ENCODE measurements at regions not wholly inside any gene's neighbourhood (a gene's known extent, or its start where the extent isn't known, plus 50 kb on each side); places are given as distances from the start of the nearest gene placed in this dataset.

- no peaks in the 10 kb centered on the region for H3K27me3 ChIP-seq (replicated peaks; ENCODE audit: control insufficient read depth, insufficient read depth, low read length, poor library complexity, severe bottlenecking)
Measured at GRCh38 chr12:128150961-128151360, 116.0 kb upstream of the TMEM132C start.

GRCh38 chr12:128155571-128155970 is 111.4 kb upstream of the TMEM132C start:
- Histone ChIP-seq H3K27ac (ENCODE audit: insufficient read depth, low read length, poor library complexity, severe bottlenecking) (no peak overlapping the region), H3K4me3 (ENCODE audit: insufficient read depth, low read depth, low read length, poor library complexity, severe bottlenecking) (no peak overlapping the region), H3K27me3 (replicated peaks; ENCODE audit: control insufficient read depth, insufficient read depth, low read length, poor library complexity, severe bottlenecking) (no peaks in the 10 kb centered on the region), H3K36me3 (ENCODE audit: control insufficient read depth, insufficient read depth, low read length) (no peaks in the 10 kb centered on the region), H3K4me1 (ENCODE audit: control insufficient read depth, insufficient read depth, low read length, poor library complexity, severe bottlenecking) (no peaks in the 10 kb centered on the region), H3K9me3 (ENCODE audit: control insufficient read depth, low read length) (no peaks in the 10 kb centered on the region)
- no peak for DNase-seq

More at GRCh38 chr12:128150961-128151360, 116.0 kb upstream of the TMEM132C start:
- no peaks in the 10 kb centered on the region for H3K9me3 ChIP-seq (ENCODE audit: control insufficient read depth, low read length)
- H3K4me3 ChIP-seq (ENCODE audit: insufficient read depth, low read depth, low read length, poor library complexity, severe bottlenecking): no peak overlapping the region
- H3K4me1 ChIP-seq (ENCODE audit: control insufficient read depth, insufficient read depth, low read length, poor library complexity, severe bottlenecking): no peaks in the 10 kb centered on the region
- H3K36me3 ChIP-seq (ENCODE audit: control insufficient read depth, insufficient read depth, low read length): no peaks in the 10 kb centered on the region
- no peak for DNase-seq
- H3K27ac ChIP-seq (ENCODE audit: insufficient read depth, low read length, poor library complexity, severe bottlenecking): no peak overlapping the region

- no peaks in the 10 kb centered on the region for H3K4me1 ChIP-seq (ENCODE audit: control insufficient read depth, insufficient read depth, low read length, poor library complexity, severe bottlenecking)
- no peak overlapping the region for H3K4me3 ChIP-seq (ENCODE audit: insufficient read depth, low read depth, low read length, poor library complexity, severe bottlenecking)
- DNase-seq: no peak
- no peaks in the 10 kb centered on the region for H3K9me3 ChIP-seq (ENCODE audit: control insufficient read depth, low read length)
- H3K27me3 ChIP-seq (replicated peaks; ENCODE audit: control insufficient read depth, insufficient read depth, low read length, poor library complexity, severe bottlenecking): no peaks in the 10 kb centered on the region
- H3K27ac ChIP-seq (ENCODE audit: insufficient read depth, low read length, poor library complexity, severe bottlenecking): no peak overlapping the region
- H3K36me3 ChIP-seq (ENCODE audit: control insufficient read depth, insufficient read depth, low read length): no peaks in the 10 kb centered on the region
Measured at GRCh38 chr12:128163086-128163485, 103.9 kb upstream of the TMEM132C start.

- H3K27ac ChIP-seq (ENCODE audit: insufficient read depth, low read length, poor library complexity, severe bottlenecking): no peak overlapping the region
- H3K4me1 ChIP-seq (ENCODE audit: control insufficient read depth, insufficient read depth, low read length, poor library complexity, severe bottlenecking): no peaks in the 10 kb centered on the region
- H3K4me3 ChIP-seq (ENCODE audit: insufficient read depth, low read depth, low read length, poor library complexity, severe bottlenecking): no peak overlapping the region
- no peaks in the 10 kb centered on the region for H3K27me3 ChIP-seq (replicated peaks; ENCODE audit: control insufficient read depth, insufficient read depth, low read length, poor library complexity, severe bottlenecking)
- no peaks in the 10 kb centered on the region for H3K36me3 ChIP-seq (ENCODE audit: control insufficient read depth, insufficient read depth, low read length)
- no peak for DNase-seq
- no peaks in the 10 kb centered on the region for H3K9me3 ChIP-seq (ENCODE audit: control insufficient read depth, low read length)
Measured at GRCh38 chr12:128164533-128164932, 102.4 kb upstream of the TMEM132C start.

GRCh38 chr12:128165387-128165786 is 101.6 kb upstream of the TMEM132C start:
- no peak overlapping the region for H3K27ac ChIP-seq (ENCODE audit: insufficient read depth, low read length, poor library complexity, severe bottlenecking)
- no peaks in the 10 kb centered on the region for H3K4me1 ChIP-seq (ENCODE audit: control insufficient read depth, insufficient read depth, low read length, poor library complexity, severe bottlenecking)
- H3K36me3 ChIP-seq (ENCODE audit: control insufficient read depth, insufficient read depth, low read length): no peaks in the 10 kb centered on the region
- H3K27me3 ChIP-seq (replicated peaks; ENCODE audit: control insufficient read depth, insufficient read depth, low read length, poor library complexity, severe bottlenecking): no peaks in the 10 kb centered on the region
- no peak overlapping the region for H3K4me3 ChIP-seq (ENCODE audit: insufficient read depth, low read depth, low read length, poor library complexity, severe bottlenecking)
- DNase-seq: no peak
- H3K9me3 ChIP-seq (ENCODE audit: control insufficient read depth, low read length): no peaks in the 10 kb centered on the region

GRCh38 chr12:128168273-128168672 is 98.7 kb upstream of the TMEM132C start:
- Histone ChIP-seq H3K27me3 (replicated peaks; ENCODE audit: control insufficient read depth, insufficient read depth, low read length, poor library complexity, severe bottlenecking) (no peaks in the 10 kb centered on the region), H3K4me3 (ENCODE audit: insufficient read depth, low read depth, low read length, poor library complexity, severe bottlenecking) (no peak overlapping the region), H3K4me1 (ENCODE audit: control insufficient read depth, insufficient read depth, low read length, poor library complexity, severe bottlenecking) (no peaks in the 10 kb centered on the region), H3K9me3 (ENCODE audit: control insufficient read depth, low read length) (no peaks in the 10 kb centered on the region), H3K27ac (ENCODE audit: insufficient read depth, low read length, poor library complexity, severe bottlenecking) (no peak overlapping the region), H3K36me3 (ENCODE audit: control insufficient read depth, insufficient read depth, low read length) (no peaks in the 10 kb centered on the region)
- DNase-seq: no peak

GRCh38 chr12:128170181-128170580 is 96.8 kb upstream of the TMEM132C start:
- no peaks in the 10 kb centered on the region for H3K36me3 ChIP-seq (ENCODE audit: control insufficient read depth, insufficient read depth, low read length)
- no peaks in the 10 kb centered on the region for H3K27me3 ChIP-seq (replicated peaks; ENCODE audit: control insufficient read depth, insufficient read depth, low read length, poor library complexity, severe bottlenecking)
- DNase-seq: no peak
- H3K4me3 ChIP-seq (ENCODE audit: insufficient read depth, low read depth, low read length, poor library complexity, severe bottlenecking): no peak overlapping the region
- H3K4me1 ChIP-seq (ENCODE audit: control insufficient read depth, insufficient read depth, low read length, poor library complexity, severe bottlenecking): no peaks in the 10 kb centered on the region
- H3K27ac ChIP-seq (ENCODE audit: insufficient read depth, low read length, poor library complexity, severe bottlenecking): no peak overlapping the region
- H3K9me3 ChIP-seq (ENCODE audit: control insufficient read depth, low read length): no peaks in the 10 kb centered on the region

- no peaks in the 10 kb centered on the region for H3K9me3 ChIP-seq (ENCODE audit: control insufficient read depth, low read length)
- H3K27ac ChIP-seq (ENCODE audit: insufficient read depth, low read length, poor library complexity, severe bottlenecking): no peak overlapping the region
- H3K4me3 ChIP-seq (ENCODE audit: insufficient read depth, low read depth, low read length, poor library complexity, severe bottlenecking): no peak overlapping the region
- no peak for DNase-seq
- no peaks in the 10 kb centered on the region for H3K4me1 ChIP-seq (ENCODE audit: control insufficient read depth, insufficient read depth, low read length, poor library complexity, severe bottlenecking)
- no peaks in the 10 kb centered on the region for H3K27me3 ChIP-seq (replicated peaks; ENCODE audit: control insufficient read depth, insufficient read depth, low read length, poor library complexity, severe bottlenecking)
- no peaks in the 10 kb centered on the region for H3K36me3 ChIP-seq (ENCODE audit: control insufficient read depth, insufficient read depth, low read length)
Measured at GRCh38 chr12:128178565-128178964, 88.4 kb upstream of the TMEM132C start.

- H3K36me3 ChIP-seq (ENCODE audit: control insufficient read depth, insufficient read depth, low read length): no peaks in the 10 kb centered on the region
- H3K27ac ChIP-seq (ENCODE audit: insufficient read depth, low read length, poor library complexity, severe bottlenecking): no peak overlapping the region
- DNase-seq: no peak
- H3K9me3 ChIP-seq (ENCODE audit: control insufficient read depth, low read length): no peaks in the 10 kb centered on the region
- no peaks in the 10 kb centered on the region for H3K27me3 ChIP-seq (replicated peaks; ENCODE audit: control insufficient read depth, insufficient read depth, low read length, poor library complexity, severe bottlenecking)
- no peak overlapping the region for H3K4me3 ChIP-seq (ENCODE audit: insufficient read depth, low read depth, low read length, poor library complexity, severe bottlenecking)
- H3K4me1 ChIP-seq (ENCODE audit: control insufficient read depth, insufficient read depth, low read length, poor library complexity, severe bottlenecking): no peaks in the 10 kb centered on the region
Measured at GRCh38 chr12:128178966-128179365, 88.0 kb upstream of the TMEM132C start.

GRCh38 chr12:128180166-128180565 is 86.8 kb upstream of the TMEM132C start:
- Histone ChIP-seq H3K4me1 (ENCODE audit: control insufficient read depth, insufficient read depth, low read length, poor library complexity, severe bottlenecking) (no peaks in the 10 kb centered on the region), H3K9me3 (ENCODE audit: control insufficient read depth, low read length) (no peaks in the 10 kb centered on the region), H3K36me3 (ENCODE audit: control insufficient read depth, insufficient read depth, low read length) (no peaks in the 10 kb centered on the region), H3K4me3 (ENCODE audit: insufficient read depth, low read depth, low read length, poor library complexity, severe bottlenecking) (no peak overlapping the region), H3K27me3 (replicated peaks; ENCODE audit: control insufficient read depth, insufficient read depth, low read length, poor library complexity, severe bottlenecking) (no peaks in the 10 kb centered on the region), H3K27ac (ENCODE audit: insufficient read depth, low read length, poor library complexity, severe bottlenecking) (no peak overlapping the region)
- DNase-seq: no peak

GRCh38 chr12:128190052-128190451 is 76.9 kb upstream of the TMEM132C start:
- no peak for DNase-seq
- no peak overlapping the region for H3K27ac ChIP-seq (ENCODE audit: insufficient read depth, low read length, poor library complexity, severe bottlenecking)
- H3K4me3 ChIP-seq (ENCODE audit: insufficient read depth, low read depth, low read length, poor library complexity, severe bottlenecking): no peak overlapping the region
- no peaks in the 10 kb centered on the region for H3K4me1 ChIP-seq (ENCODE audit: control insufficient read depth, insufficient read depth, low read length, poor library complexity, severe bottlenecking)
- no peaks in the 10 kb centered on the region for H3K36me3 ChIP-seq (ENCODE audit: control insufficient read depth, insufficient read depth, low read length)
- H3K9me3 ChIP-seq (ENCODE audit: control insufficient read depth, low read length): no peaks in the 10 kb centered on the region
- H3K27me3 ChIP-seq (replicated peaks; ENCODE audit: control insufficient read depth, insufficient read depth, low read length, poor library complexity, severe bottlenecking): no peaks in the 10 kb centered on the region

All from effector memory CD4-positive, alpha-beta T cell (primary cell).